ENCODE measurements at regions not wholly inside any gene's neighbourhood (a gene's known extent, or its start where the extent isn't known, plus 50 kb on each side); places are given as distances from the start of the nearest gene placed in this dataset.

DNA sequence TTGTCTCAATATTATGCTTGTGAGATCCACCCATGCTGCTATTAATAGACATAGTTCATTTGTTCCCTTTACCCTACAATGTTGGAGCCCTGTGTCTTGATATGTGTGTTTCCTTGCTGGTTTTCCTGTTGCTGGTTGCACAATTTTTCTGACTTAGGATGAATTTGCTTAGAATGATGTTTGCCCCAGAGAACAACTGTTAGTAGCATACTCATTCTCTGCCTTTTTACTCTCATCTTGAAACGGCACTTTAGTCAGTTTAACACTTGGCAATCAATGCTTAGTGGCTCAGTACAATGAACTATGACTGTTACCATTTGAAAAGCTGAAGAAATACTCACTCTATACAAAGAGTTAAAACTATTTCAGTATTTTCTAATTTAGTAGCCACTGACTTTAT lies 158.8 kb upstream of the NDST4 start:
- H3K36me3 ChIP-seq (ENCODE audit: insufficient read depth) = no peaks in the 10 kb centered on the region
- Mint-ChIP-seq H3K27ac (peak overlapping the region; percentile 76; the same call in 1 of the 2 replicates), H3K27me3 (ENCODE audit: insufficient read depth, low read depth, poor library complexity) (no peaks in the 10 kb centered on the region), H3K4me3 (no peak overlapping the region), H3K36me3 (ENCODE audit: low read depth) (no peaks in the 10 kb centered on the region), H3K9me3 (no peaks in the 10 kb centered on the region), H3K4me1 (peaks cover 21% of the 10 kb centered on the region)
- H3K27me3 ChIP-seq (ENCODE audit: insufficient read depth) = no peaks in the 10 kb centered on the region
- H3K4me1 ChIP-seq (ENCODE audit: insufficient read depth) = peaks cover 10% of the 10 kb centered on the region
- H3K79me2 ChIP-seq (replicated peaks; ENCODE audit: insufficient read depth) = no peaks in the 10 kb centered on the region
- H3K4me2 ChIP-seq = no peak overlapping the region
- TF ChIP-seq, protein P1, sequence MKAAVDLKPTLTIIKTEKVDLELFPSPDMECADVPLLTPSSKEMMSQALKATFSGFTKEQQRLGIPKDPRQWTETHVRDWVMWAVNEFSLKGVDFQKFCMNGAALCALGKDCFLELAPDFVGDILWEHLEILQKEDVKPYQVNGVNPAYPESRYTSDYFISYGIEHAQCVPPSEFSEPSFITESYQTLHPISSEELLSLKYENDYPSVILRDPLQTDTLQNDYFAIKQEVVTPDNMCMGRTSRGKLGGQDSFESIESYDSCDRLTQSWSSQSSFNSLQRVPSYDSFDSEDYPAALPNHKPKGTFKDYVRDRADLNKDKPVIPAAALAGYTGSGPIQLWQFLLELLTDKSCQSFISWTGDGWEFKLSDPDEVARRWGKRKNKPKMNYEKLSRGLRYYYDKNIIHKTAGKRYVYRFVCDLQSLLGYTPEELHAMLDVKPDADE (IDR thresholded peaks at IDR 0.05) = no peak
- TF ChIP-seq NANOG (IDR thresholded peaks at IDR 0.05; ENCODE audit: borderline replicate concordance) (no peak), ZNF114 (CRISPR knock-in tag; IDR thresholded peaks at IDR 0.05) (no peak), JUNB (IDR thresholded peaks at IDR 0.05; ENCODE audit: unreplicated experiment) (no peak), CREB1 (CRISPR knock-in tag; IDR thresholded peaks at IDR 0.05; ENCODE audit: low read depth) (no peak), STAT1 (IDR thresholded peaks at IDR 0.05; ENCODE audit: unreplicated experiment) (no peak), ZNF331 (CRISPR knock-in tag; IDR thresholded peaks at IDR 0.05; ENCODE audit: low read depth) (no peak), POLR2AphosphoS5 (IDR thresholded peaks at IDR 0.05; ENCODE audit: low read depth) (no peak)
- TF ChIP-seq, protein P2, sequence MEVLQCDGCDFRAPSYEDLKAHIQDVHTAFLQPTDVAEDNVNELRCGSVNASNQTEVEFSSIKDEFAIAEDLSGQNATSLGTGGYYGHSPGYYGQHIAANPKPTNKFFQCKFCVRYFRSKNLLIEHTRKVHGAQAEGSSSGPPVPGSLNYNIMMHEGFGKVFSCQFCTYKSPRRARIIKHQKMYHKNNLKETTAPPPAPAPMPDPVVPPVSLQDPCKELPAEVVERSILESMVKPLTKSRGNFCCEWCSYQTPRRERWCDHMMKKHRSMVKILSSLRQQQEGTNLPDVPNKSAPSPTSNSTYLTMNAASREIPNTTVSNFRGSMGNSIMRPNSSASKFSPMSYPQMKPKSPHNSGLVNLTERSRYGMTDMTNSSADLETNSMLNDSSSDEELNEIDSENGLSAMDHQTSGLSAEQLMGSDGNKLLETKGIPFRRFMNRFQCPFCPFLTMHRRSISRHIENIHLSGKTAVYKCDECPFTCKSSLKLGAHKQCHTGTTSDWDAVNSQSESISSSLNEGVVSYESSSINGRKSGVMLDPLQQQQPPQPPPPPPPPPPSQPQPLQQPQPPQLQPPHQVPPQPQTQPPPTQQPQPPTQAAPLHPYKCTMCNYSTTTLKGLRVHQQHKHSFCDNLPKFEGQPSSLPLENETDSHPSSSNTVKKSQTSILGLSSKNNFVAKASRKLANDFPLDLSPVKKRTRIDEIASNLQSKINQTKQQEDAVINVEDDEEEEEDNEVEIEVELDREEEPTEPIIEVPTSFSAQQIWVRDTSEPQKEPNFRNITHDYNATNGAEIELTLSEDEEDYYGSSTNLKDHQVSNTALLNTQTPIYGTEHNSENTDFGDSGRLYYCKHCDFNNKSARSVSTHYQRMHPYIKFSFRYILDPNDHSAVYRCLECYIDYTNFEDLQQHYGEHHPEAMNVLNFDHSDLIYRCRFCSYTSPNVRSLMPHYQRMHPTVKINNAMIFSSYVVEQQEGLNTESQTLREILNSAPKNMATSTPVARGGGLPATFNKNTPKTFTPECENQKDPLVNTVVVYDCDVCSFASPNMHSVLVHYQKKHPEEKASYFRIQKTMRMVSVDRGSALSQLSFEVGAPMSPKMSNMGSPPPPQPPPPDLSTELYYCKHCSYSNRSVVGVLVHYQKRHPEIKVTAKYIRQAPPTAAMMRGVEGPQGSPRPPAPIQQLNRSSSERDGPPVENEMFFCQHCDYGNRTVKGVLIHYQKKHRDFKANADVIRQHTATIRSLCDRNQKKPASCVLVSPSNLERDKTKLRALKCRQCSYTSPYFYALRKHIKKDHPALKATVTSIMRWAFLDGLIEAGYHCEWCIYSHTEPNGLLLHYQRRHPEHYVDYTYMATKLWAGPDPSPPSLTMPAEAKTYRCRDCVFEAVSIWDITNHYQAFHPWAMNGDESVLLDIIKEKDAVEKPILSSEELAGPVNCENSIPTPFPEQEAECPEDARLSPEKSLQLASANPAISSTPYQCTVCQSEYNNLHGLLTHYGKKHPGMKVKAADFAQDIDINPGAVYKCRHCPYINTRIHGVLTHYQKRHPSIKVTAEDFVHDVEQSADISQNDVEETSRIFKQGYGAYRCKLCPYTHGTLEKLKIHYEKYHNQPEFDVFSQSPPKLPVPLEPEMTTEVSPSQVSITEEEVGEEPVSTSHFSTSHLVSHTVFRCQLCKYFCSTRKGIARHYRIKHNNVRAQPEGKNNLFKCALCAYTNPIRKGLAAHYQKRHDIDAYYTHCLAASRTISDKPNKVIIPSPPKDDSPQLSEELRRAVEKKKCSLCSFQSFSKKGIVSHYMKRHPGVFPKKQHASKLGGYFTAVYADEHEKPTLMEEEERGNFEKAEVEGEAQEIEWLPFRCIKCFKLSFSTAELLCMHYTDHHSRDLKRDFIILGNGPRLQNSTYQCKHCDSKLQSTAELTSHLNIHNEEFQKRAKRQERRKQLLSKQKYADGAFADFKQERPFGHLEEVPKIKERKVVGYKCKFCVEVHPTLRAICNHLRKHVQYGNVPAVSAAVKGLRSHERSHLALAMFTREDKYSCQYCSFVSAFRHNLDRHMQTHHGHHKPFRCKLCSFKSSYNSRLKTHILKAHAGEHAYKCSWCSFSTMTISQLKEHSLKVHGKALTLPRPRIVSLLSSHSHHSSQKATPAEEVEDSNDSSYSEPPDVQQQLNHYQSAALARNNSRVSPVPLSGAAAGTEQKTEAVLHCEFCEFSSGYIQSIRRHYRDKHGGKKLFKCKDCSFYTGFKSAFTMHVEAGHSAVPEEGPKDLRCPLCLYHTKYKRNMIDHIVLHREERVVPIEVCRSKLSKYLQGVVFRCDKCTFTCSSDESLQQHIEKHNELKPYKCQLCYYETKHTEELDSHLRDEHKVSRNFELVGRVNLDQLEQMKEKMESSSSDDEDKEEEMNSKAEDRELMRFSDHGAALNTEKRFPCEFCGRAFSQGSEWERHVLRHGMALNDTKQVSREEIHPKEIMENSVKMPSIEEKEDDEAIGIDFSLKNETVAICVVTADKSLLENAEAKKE (CRISPR knock-in tag; IDR thresholded peaks at IDR 0.05) = no peak
- TF ChIP-seq, protein P3, sequence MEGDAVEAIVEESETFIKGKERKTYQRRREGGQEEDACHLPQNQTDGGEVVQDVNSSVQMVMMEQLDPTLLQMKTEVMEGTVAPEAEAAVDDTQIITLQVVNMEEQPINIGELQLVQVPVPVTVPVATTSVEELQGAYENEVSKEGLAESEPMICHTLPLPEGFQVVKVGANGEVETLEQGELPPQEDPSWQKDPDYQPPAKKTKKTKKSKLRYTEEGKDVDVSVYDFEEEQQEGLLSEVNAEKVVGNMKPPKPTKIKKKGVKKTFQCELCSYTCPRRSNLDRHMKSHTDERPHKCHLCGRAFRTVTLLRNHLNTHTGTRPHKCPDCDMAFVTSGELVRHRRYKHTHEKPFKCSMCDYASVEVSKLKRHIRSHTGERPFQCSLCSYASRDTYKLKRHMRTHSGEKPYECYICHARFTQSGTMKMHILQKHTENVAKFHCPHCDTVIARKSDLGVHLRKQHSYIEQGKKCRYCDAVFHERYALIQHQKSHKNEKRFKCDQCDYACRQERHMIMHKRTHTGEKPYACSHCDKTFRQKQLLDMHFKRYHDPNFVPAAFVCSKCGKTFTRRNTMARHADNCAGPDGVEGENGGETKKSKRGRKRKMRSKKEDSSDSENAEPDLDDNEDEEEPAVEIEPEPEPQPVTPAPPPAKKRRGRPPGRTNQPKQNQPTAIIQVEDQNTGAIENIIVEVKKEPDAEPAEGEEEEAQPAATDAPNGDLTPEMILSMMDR (conservative IDR thresholded peaks at IDR 0.05; ENCODE audit: low read depth in 2 of 2) = no peak
- no peaks in the 10 kb centered on the region for H4K20me1 ChIP-seq (replicated peaks; ENCODE audit: insufficient read depth)
- H3K4me3 ChIP-seq = no peak overlapping the region
- no peak overlapping the region for H3K27ac ChIP-seq (ENCODE audit: low read depth)
- no peak for ATAC-seq
- no peaks in the 10 kb centered on the region for H3F3A ChIP-seq (replicated peaks; ENCODE audit: low read depth)
- peak overlapping the region; percentile 8; the same call in 1 of the 2 replicates for H2AFZ ChIP-seq
- no peak for DNase-seq (ENCODE audit: low spot score)
- no peaks in the 10 kb centered on the region for H3K9me2 ChIP-seq (ENCODE audit: insufficient read depth)

All from GM23338 (cell line).